HepG2 (cell line): ENCODE measurements at regions not wholly inside any gene's neighbourhood (a gene's known extent, or its start where the extent isn't known, plus 50 kb on each side); places are given as distances from the start of the nearest gene placed in this dataset.
A peak's percentile ranks its signal among the peaks of the same experiment; 100 is the strongest.

Experiments
- FOXA3 ChIP-seq: IDR thresholded peaks from 2 replicates; pipeline ENCODE4 v1.6.1; 2016; ENCODE audit warnings: missing genetic modification reagents, missing compliant biosample characterization
- GABPA ChIP-seq, 2 experiments: IDR thresholded peaks; 2 replicates each; pipeline ENCODE4 v1.6.1; 2011 to 2016; ENCODE audit warnings: low read depth in 2 of 2, low read length in 1 of 2, missing biosample characterization in 1 of 2, missing genetic modification characterization in 1 of 2
- GABPB1 ChIP-seq: IDR thresholded peaks from 2 replicates; pipeline ENCODE4 v1.6.1; 2016; ENCODE audit warnings: mild to moderate bottlenecking, missing genetic modification reagents, moderate library complexity, missing compliant biosample characterization
- HOXA9 ChIP-seq: sonication (generic); formaldehyde crosslinking; IDR thresholded peaks from 2 replicates; pipeline ENCODE4 v1.8.1; 2022; ENCODE audit warnings: missing genetic modification reagents, mild to moderate bottlenecking, moderate library complexity, borderline replicate concordance
- KDM6A ChIP-seq: IDR thresholded peaks from 2 replicates; pipeline ENCODE4 v1.6.1; 2016; ENCODE audit warnings: low read depth
- RBM39 ChIP-seq: fragments of 200-400 bp; formaldehyde crosslinking; IDR thresholded peaks from one replicate; pipeline ENCODE4 v1.6.1; 2018; ENCODE audit warnings: antibody characterized with exemption, mild to moderate bottlenecking, low read depth, low read length; ENCODE audit not compliant: poor library complexity, severe bottlenecking
- RCOR2 ChIP-seq: IDR thresholded peaks from 2 replicates; pipeline ENCODE4 v1.6.1; 2016; ENCODE audit warnings: missing biosample characterization, missing genetic modification reagents
- SIN3B ChIP-seq: fragments of 150-350 bp; IDR thresholded peaks from 2 replicates; pipeline ENCODE4 v1.6.1; 2014; ENCODE audit warnings: low read length
- TCF12 ChIP-seq, 2 experiments: fragments of 450-650 bp in 1 of 2; sonication (generic) in 1 of 2; formaldehyde crosslinking in 1 of 2; IDR thresholded peaks; 2 replicates each; pipeline versions ENCODE4 v1.6.1 to v1.8.0; 2017 to 2022; ENCODE audit warnings: antibody characterized with exemption in 1 of 2, mild to moderate bottlenecking in 1 of 2, missing genetic modification reagents in 1 of 2, moderate library complexity in 1 of 2
- TMF1 ChIP-seq: sonication (generic); formaldehyde crosslinking; IDR thresholded peaks from 2 replicates; pipeline ENCODE4 v1.8.1; 2022; ENCODE audit warnings: low read depth, missing genetic modification reagents
- ZBTB1 ChIP-seq: sonication (generic); formaldehyde crosslinking; IDR thresholded peaks from 2 replicates; pipeline ENCODE4 v1.4.0; 2020; ENCODE audit warnings: missing genetic modification reagents, borderline replicate concordance
- ZNF124 ChIP-seq: sonication (generic); formaldehyde crosslinking; IDR thresholded peaks from 2 replicates; pipeline ENCODE4 v1.4.0; 2020; ENCODE audit warnings: missing genetic modification reagents
- ZNF264 ChIP-seq: sonication (generic); formaldehyde crosslinking; IDR thresholded peaks from 2 replicates; pipeline ENCODE4 v1.4.0; 2020; ENCODE audit warnings: missing genetic modification reagents
- ZNF652 ChIP-seq: IDR thresholded peaks from 2 replicates; pipeline ENCODE4 v1.6.1; 2016; ENCODE audit warnings: low read depth, borderline replicate concordance
- TF ChIP-seq, protein P1 (sequence below): IDR thresholded peaks from 2 replicates; pipeline ENCODE4 v1.6.1; 2012; ENCODE audit warnings: low read length, improper control_type of control experiment
- TF ChIP-seq, protein P2 (sequence below): sonication (generic); formaldehyde crosslinking; IDR thresholded peaks from 2 replicates; pipeline ENCODE4 v1.4.0; 2020; ENCODE audit warnings: mild to moderate bottlenecking, missing genetic modification reagents
- TF ChIP-seq, protein P3 (sequence below): sonication (generic); formaldehyde crosslinking; IDR thresholded peaks from 2 replicates; pipeline ENCODE4 v1.5.1; 2020; ENCODE audit warnings: missing genetic modification reagents, mild to moderate bottlenecking, borderline replicate concordance
- TF ChIP-seq, protein P4 (sequence below): sonication (generic); formaldehyde crosslinking; IDR thresholded peaks from 2 replicates; pipeline ENCODE4 v1.8.1; 2023; ENCODE audit warnings: mild to moderate bottlenecking, inconsistent platforms, moderate library complexity, missing genetic modification reagents, borderline replicate concordance

DNA sequence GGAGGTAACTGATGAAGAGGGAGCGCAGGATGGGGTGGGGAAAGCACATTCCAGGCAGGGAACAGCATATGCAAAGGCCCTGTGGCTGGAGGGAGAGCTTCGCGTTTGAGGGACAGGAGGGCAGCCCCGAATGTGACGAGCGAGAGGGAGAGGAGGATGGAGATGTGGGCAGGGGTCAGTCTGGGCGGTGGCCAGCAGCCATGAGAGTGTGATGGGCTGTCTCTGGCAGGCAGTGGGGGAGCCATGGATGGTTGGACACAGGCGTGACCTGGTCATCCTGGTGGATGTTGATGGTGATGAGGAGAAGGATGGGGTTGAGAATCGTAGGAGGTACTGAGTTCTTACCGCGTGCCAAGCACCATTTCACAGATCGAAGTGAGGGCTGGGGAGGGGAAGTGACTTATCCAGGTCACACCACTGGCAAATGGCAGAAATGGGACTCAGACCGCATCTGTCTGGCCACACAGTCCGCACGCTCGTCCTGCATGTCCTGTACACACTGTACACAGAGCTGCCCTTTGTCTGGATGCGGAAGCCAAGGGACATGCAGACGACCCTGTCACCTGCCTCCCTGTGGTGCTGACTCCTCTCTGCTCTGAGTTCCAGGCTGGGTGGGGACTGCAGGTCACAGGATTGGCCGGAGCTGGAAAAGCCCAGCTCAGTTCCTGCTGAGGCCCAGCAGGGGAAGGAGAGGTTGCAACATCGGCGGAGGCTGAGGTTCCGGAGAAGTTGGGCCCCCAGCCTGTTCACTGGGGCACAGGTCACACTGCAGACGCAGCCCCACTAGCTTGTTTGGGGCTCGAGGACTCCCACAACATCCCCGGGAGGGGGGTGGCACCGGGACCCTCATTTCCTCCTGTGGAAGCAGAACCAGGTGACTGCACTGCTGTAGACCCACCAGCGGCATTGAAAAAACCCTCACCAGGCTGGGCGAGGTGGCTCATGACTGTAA lies 165.6 kb upstream of the IER5L start (continued):
- TF ChIP-seq, protein P1, sequence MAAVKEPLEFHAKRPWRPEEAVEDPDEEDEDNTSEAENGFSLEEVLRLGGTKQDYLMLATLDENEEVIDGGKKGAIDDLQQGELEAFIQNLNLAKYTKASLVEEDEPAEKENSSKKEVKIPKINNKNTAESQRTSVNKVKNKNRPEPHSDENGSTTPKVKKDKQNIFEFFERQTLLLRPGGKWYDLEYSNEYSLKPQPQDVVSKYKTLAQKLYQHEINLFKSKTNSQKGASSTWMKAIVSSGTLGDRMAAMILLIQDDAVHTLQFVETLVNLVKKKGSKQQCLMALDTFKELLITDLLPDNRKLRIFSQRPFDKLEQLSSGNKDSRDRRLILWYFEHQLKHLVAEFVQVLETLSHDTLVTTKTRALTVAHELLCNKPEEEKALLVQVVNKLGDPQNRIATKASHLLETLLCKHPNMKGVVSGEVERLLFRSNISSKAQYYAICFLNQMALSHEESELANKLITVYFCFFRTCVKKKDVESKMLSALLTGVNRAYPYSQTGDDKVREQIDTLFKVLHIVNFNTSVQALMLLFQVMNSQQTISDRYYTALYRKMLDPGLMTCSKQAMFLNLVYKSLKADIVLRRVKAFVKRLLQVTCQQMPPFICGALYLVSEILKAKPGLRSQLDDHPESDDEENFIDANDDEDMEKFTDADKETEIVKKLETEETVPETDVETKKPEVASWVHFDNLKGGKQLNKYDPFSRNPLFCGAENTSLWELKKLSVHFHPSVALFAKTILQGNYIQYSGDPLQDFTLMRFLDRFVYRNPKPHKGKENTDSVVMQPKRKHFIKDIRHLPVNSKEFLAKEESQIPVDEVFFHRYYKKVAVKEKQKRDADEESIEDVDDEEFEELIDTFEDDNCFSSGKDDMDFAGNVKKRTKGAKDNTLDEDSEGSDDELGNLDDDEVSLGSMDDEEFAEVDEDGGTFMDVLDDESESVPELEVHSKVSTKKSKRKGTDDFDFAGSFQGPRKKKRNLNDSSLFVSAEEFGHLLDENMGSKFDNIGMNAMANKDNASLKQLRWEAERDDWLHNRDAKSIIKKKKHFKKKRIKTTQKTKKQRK: no peak
- TF ChIP-seq SIN3B (no peak), FOXA3 (CRISPR knock-in tag) (peak; percentile 98), KDM6A (CRISPR knock-in tag) (peak; percentile 96), TMF1 (no peak), ZNF124 (CRISPR knock-in tag) (peak; percentile 88), TCF12 (IDR thresholded peaks at IDR 0.05) (no peak), TCF12 (CRISPR knock-in tag; IDR thresholded peaks at IDR 0.05) (peak; percentile 94), GABPA (IDR thresholded peaks at IDR 0.05; ENCODE audit: low read depth, low read length) (no peak), GABPA (CRISPR knock-in tag; IDR thresholded peaks at IDR 0.05; ENCODE audit: low read depth) (peak; percentile 76), ZNF264 (peak; percentile 79), HOXA9 (CRISPR knock-in tag) (no peak; the same call in 1 of the 2 replicates), RBM39 (peak; percentile 85), RCOR2 (peak; percentile 75), ZNF652 (peak; percentile 82; the same call in 1 of the 2 replicates), GABPB1 (CRISPR knock-in tag) (peak; percentile 85), ZBTB1 (CRISPR knock-in tag) (no peak)
- TF ChIP-seq, protein P2, sequence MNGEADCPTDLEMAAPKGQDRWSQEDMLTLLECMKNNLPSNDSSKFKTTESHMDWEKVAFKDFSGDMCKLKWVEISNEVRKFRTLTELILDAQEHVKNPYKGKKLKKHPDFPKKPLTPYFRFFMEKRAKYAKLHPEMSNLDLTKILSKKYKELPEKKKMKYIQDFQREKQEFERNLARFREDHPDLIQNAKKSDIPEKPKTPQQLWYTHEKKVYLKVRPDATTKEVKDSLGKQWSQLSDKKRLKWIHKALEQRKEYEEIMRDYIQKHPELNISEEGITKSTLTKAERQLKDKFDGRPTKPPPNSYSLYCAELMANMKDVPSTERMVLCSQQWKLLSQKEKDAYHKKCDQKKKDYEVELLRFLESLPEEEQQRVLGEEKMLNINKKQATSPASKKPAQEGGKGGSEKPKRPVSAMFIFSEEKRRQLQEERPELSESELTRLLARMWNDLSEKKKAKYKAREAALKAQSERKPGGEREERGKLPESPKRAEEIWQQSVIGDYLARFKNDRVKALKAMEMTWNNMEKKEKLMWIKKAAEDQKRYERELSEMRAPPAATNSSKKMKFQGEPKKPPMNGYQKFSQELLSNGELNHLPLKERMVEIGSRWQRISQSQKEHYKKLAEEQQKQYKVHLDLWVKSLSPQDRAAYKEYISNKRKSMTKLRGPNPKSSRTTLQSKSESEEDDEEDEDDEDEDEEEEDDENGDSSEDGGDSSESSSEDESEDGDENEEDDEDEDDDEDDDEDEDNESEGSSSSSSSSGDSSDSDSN (CRISPR knock-in tag): peak; percentile 98
- TF ChIP-seq, protein P3, sequence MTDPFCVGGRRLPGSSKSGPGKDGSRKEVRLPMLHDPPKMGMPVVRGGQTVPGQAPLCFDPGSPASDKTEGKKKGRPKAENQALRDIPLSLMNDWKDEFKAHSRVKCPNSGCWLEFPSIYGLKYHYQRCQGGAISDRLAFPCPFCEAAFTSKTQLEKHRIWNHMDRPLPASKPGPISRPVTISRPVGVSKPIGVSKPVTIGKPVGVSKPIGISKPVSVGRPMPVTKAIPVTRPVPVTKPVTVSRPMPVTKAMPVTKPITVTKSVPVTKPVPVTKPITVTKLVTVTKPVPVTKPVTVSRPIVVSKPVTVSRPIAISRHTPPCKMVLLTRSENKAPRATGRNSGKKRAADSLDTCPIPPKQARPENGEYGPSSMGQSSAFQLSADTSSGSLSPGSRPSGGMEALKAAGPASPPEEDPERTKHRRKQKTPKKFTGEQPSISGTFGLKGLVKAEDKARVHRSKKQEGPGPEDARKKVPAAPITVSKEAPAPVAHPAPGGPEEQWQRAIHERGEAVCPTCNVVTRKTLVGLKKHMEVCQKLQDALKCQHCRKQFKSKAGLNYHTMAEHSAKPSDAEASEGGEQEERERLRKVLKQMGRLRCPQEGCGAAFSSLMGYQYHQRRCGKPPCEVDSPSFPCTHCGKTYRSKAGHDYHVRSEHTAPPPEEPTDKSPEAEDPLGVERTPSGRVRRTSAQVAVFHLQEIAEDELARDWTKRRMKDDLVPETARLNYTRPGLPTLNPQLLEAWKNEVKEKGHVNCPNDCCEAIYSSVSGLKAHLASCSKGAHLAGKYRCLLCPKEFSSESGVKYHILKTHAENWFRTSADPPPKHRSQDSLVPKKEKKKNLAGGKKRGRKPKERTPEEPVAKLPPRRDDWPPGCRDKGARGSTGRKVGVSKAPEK: peak; percentile 86; the same call in 1 of the 2 replicates
- TF ChIP-seq, protein P4, sequence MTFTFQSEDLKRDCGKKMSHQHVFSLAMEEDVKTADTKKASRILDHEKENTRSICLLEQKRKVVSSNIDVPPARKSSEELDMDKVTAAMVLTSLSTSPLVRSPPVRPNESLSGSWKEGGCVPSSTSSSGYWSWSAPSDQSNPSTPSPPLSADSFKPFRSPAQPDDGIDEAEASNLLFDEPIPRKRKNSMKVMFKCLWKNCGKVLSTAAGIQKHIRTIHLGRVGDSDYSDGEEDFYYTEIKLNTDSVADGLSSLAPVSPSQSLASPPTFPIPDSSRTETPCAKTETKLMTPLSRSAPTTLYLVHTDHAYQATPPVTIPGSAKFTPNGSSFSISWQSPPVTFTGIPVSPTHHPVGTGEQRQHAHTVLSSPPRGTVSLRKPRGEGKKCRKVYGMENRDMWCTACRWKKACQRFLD: 0 out of 2 replicates have a peak, but pooled peaks have one; percentile 30
